Large intestine (tissue), 3 donors: ENCODE measurements at regions not wholly inside any gene's neighbourhood (a gene's known extent, or its start where the extent isn't known, plus 50 kb on each side); places are given as distances from the start of the nearest gene placed in this dataset.

ENCODE experiments used
- DNase-seq, 2 donors: peaks; one replicate each; pipeline versions ENCODE4 v3.0.0 to v3.0.0-alpha.2; 2013
- H3K27ac ChIP-seq: one replicate; pipeline ENCODE4 v1.5.1; 2013; ENCODE audit warnings: low read length
- H3K27me3 ChIP-seq: 2 replicates; pipeline ENCODE4 v1.6.1; 2013; ENCODE audit warnings: low read length; ENCODE audit not compliant: control insufficient read depth, insufficient read depth
- H3K36me3 ChIP-seq: 2 replicates; pipeline ENCODE4 v1.6.1; 2013; ENCODE audit warnings: low read length; ENCODE audit not compliant: control insufficient read depth, insufficient read depth
- H3K4me1 ChIP-seq: one replicate; pipeline ENCODE4 v1.6.1; 2013; ENCODE audit warnings: low read length; ENCODE audit not compliant: control insufficient read depth, insufficient read depth
- H3K4me3 ChIP-seq: one replicate; pipeline ENCODE4 v1.5.1; 2013; ENCODE audit warnings: low read length
- H3K9me3 ChIP-seq: one replicate; pipeline ENCODE4 v1.6.1; 2013; ENCODE audit warnings: mild to moderate bottlenecking, low read depth, low read length, moderate library complexity; ENCODE audit not compliant: control insufficient read depth
- WGBS: methylation state at CpG from one replicate; pipeline ENCODE4 v1.1.5; 2013; ENCODE audit warnings: low lambda C conversion rate; ENCODE audit not compliant: insufficient coverage; 5-methylcytosine and 5-hydroxymethylcytosine counted together

DNA sequence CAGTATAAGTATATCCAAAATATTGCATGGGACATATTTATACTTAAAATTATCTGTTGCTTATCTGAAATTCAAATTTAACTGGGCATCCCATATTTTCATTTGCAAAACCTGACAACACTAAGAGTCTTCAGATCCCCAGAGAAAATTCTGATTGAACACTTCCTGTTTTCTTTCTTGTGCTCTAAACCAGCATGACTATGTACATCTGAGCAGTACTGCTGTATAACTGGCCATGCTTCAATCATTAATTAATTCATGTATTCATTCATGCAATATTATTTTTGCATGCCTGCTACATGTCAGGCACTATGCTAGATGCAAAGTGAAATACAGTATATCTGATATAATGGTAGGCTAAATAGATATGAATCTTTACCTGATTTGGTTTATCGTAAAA lies 461.2 kb downstream of the TLR4 start:
- no peak for DNase-seq
- H3K27ac ChIP-seq = no peak overlapping the region
- no CpG with 5 or more reads among the region's 1 CpG for WGBS
- no peaks in the 10 kb centered on the region for H3K9me3 ChIP-seq
- H3K27me3 ChIP-seq = no peaks in the 10 kb centered on the region
- H3K36me3 ChIP-seq = no peaks in the 10 kb centered on the region
- H3K4me3 ChIP-seq = no peak overlapping the region
- no peaks in the 10 kb centered on the region for H3K4me1 ChIP-seq

DNA sequence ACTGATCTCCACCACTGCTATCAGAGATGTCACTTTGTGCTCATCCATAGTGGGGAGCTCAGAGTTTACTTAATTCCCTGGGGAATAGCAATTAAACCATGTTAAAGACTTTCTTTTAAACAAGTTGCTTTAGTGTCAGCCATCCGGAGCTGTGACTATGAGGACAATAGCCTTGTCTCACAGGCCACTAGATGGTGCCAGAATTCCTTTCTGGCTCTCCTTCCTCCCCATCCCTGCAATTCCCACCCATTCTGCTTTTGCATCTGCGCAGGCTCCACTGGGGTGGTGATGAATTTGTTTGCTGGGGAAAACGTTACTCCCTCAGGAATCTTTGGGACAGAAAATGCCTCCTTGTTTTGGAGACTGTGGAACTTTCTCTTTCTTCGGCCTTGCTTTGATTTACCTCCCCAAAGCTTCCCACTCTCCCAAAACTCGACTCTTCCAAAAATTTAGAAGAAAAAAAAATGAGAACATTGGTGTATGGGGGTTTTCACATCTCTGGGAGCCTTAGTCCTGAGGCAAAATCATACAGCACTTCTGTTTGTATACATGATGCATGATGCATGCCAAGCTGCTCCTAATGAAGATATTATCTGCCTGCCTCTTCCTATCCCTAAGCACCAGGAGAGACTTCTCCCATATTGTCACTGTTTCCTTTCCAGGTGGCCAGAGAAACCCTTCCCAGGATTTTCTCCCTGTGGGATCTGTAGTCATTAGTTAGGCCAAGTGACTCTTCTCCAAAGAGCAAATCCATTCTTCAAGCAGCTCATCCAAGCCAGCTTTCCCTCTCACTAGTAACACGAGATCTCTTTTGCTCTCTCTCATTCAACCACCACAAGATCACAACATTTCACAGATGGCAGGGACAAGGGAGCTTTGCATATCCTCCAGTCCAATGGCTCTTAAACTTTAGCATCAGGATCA lies 466.1 kb downstream of the TLR4 start:
- WGBS = no CpG with 5 or more reads among the region's 6 CpGs
- H3K4me1 ChIP-seq = no peaks in the 10 kb centered on the region
- no peak overlapping the region for H3K27ac ChIP-seq
- H3K36me3 ChIP-seq = no peaks in the 10 kb centered on the region
- H3K9me3 ChIP-seq = no peaks in the 10 kb centered on the region
- no peaks in the 10 kb centered on the region for H3K27me3 ChIP-seq
- DNase-seq = peak; percentile 31 to 40
- no peak overlapping the region for H3K4me3 ChIP-seq

- H3K4me3 ChIP-seq = no peak overlapping the region
- DNase-seq = no peak
- no peaks in the 10 kb centered on the region for H3K9me3 ChIP-seq
- H3K27me3 ChIP-seq = no peaks in the 10 kb centered on the region
- no peaks in the 10 kb centered on the region for H3K36me3 ChIP-seq
- H3K4me1 ChIP-seq = no peaks in the 10 kb centered on the region
- H3K27ac ChIP-seq = no peak overlapping the region
These were observed 473.0 kb downstream of the TLR4 start for GRCh38 chr9:118177241-118177640.

GRCh38 chr9:118183576-118183975 lies 479.4 kb downstream of the TLR4 start:
- no peaks in the 10 kb centered on the region for H3K9me3 ChIP-seq
- H3K4me1 ChIP-seq = no peaks in the 10 kb centered on the region
- H3K36me3 ChIP-seq = no peaks in the 10 kb centered on the region
- no peak for DNase-seq
- no CpG with 5 or more reads among the region's 2 CpGs for WGBS
- no peak overlapping the region for H3K4me3 ChIP-seq
- no peak overlapping the region for H3K27ac ChIP-seq
- no peaks in the 10 kb centered on the region for H3K27me3 ChIP-seq

GRCh38 chr9:118187408-118187807 lies 483.2 kb downstream of the TLR4 start:
- H3K27me3 ChIP-seq = no peaks in the 10 kb centered on the region
- H3K27ac ChIP-seq = no peak overlapping the region
- no peak for DNase-seq
- WGBS = 83% methylated on average over 1 of the region's 1 CpG
- no peaks in the 10 kb centered on the region for H3K4me1 ChIP-seq
- no peaks in the 10 kb centered on the region for H3K9me3 ChIP-seq
- no peak overlapping the region for H3K4me3 ChIP-seq
- no peaks in the 10 kb centered on the region for H3K36me3 ChIP-seq

DNA sequence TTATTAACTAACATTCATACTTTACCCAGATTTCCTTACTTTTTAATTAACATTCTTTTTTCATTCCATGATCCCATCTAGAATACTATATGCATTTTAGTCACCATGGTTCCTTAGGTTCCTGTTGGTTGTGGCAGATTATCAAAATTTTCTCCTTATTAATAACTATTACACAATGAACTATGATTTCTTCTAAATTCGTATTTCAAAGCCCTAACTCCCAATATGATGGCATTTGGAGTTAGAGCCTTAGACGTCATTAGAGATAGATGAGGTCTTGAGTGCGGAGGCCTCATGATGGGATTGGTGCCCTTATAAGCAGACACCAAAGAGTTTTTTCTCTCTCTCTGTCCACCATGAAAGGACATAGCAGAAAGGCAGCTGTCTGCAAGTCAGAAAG lies 485.4 kb downstream of the TLR4 start:
- no peak overlapping the region for H3K27ac ChIP-seq
- no peaks in the 10 kb centered on the region for H3K27me3 ChIP-seq
- H3K4me1 ChIP-seq = no peaks in the 10 kb centered on the region
- H3K36me3 ChIP-seq = no peaks in the 10 kb centered on the region
- no peak for DNase-seq
- H3K4me3 ChIP-seq = no peak overlapping the region
- no CpG with 5 or more reads among the region's 3 CpGs for WGBS
- no peaks in the 10 kb centered on the region for H3K9me3 ChIP-seq

DNA sequence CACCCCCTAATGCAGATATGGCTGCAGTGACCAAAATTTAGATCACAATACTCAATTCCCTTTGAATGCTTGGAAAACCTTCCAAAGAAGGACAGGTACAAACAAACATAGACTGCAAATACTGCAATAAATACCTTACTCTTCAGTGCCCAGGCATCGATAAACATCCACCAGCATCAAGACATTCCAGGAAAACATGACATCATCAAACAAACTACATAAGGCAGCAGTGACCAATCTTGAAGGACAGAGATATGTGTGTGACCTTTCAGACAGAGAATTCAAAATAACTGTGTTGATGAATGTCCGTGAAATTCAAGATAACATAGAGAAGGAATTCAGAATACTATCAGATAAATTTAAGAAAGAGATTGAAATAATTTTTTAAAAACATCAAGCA lies 488.6 kb downstream of the TLR4 start:
- DNase-seq = no peak
- Histone ChIP-seq H3K27ac (no peak overlapping the region), H3K9me3 (no peaks in the 10 kb centered on the region), H3K4me3 (no peak overlapping the region), H3K27me3 (no peaks in the 10 kb centered on the region), H3K36me3 (no peaks in the 10 kb centered on the region), H3K4me1 (no peaks in the 10 kb centered on the region)
- 80% methylated on average over 1 of the region's 2 CpGs for WGBS

- H3K4me1 ChIP-seq = no peaks in the 10 kb centered on the region
- no peak overlapping the region for H3K27ac ChIP-seq
- no peak overlapping the region for H3K4me3 ChIP-seq
- no peaks in the 10 kb centered on the region for H3K27me3 ChIP-seq
- no peaks in the 10 kb centered on the region for H3K36me3 ChIP-seq
- no peaks in the 10 kb centered on the region for H3K9me3 ChIP-seq
- DNase-seq = no peak
These were observed 505.1 kb downstream of the TLR4 start for GRCh38 chr9:118209343-118209742.

- no CpG with 5 or more reads among the region's 1 CpG for WGBS
- Histone ChIP-seq H3K27ac (no peak overlapping the region), H3K27me3 (no peaks in the 10 kb centered on the region), H3K9me3 (no peaks in the 10 kb centered on the region), H3K4me1 (peaks cover 4% of the 10 kb centered on the region), H3K4me3 (no peak overlapping the region), H3K36me3 (no peaks in the 10 kb centered on the region)
- DNase-seq = peak; percentile 83 to 91
These were observed 511.3 kb downstream of the TLR4 start for GRCh38 chr9:118215549-118215948.

- no peak overlapping the region for H3K4me3 ChIP-seq
- peak in 1 of 2 donors; percentile 5 for DNase-seq
- H3K9me3 ChIP-seq = no peaks in the 10 kb centered on the region
- H3K27me3 ChIP-seq = no peaks in the 10 kb centered on the region
- no peaks in the 10 kb centered on the region for H3K4me1 ChIP-seq
- no peak overlapping the region for H3K27ac ChIP-seq
- no peaks in the 10 kb centered on the region for H3K36me3 ChIP-seq
- WGBS = no CpG with 5 or more reads among the region's 3 CpGs
These were observed 518.2 kb downstream of the TLR4 start for GRCh38 chr9:118222375-118222774.

DNA sequence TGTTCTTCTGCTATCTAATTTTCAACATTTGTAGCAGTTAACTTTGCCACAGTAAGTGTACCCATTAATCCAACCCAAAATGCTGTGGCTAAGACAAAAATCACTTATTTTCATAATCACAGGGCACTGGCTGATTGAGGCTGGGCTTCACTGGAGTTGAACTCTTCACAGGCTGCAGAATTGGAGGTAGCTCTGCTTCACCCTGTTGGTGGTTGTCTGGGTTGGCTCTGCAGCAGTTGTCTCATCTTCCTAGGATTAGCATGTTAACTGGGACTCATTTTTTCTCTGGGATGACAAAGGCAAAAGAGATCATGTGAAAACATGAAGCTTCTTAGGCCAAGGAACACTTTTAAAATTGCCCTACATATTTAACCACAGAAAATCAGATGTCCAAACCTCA lies 518.9 kb downstream of the TLR4 start:
- H3K4me3 ChIP-seq = no peak overlapping the region
- H3K36me3 ChIP-seq = no peaks in the 10 kb centered on the region
- H3K27ac ChIP-seq = no peak overlapping the region
- no peaks in the 10 kb centered on the region for H3K27me3 ChIP-seq
- no peak for DNase-seq
- no peaks in the 10 kb centered on the region for H3K9me3 ChIP-seq
- H3K4me1 ChIP-seq = no peaks in the 10 kb centered on the region
